Peyer's patch (tissue), 4 donors: ENCODE measurements at regions not wholly inside any gene's neighbourhood (a gene's known extent, or its start where the extent isn't known, plus 50 kb on each side); places are given as distances from the start of the nearest gene placed in this dataset.

ENCODE experiments used
- CTCF ChIP-seq, 6 experiments: fragments of 450-650 bp in 4 of 6; fragments of 200-600 bp in 2 of 6; sonication (generic) in 1 of 6; IDR thresholded peaks; one replicate each; pipeline ENCODE4 v1.5.1; 2017 to 2019; ENCODE audit warnings: antibody characterized with exemption in 6 of 6, mild to moderate bottlenecking in 3 of 6, moderate library complexity in 1 of 6
- POLR2A ChIP-seq, 2 donors: fragments of 450-650 bp; IDR thresholded peaks; one replicate each; pipeline ENCODE4 v1.5.1; 2017; ENCODE audit warnings: antibody characterized with exemption in 2 of 2, mild to moderate bottlenecking in 2 of 2, moderate library complexity in 2 of 2

- TF ChIP-seq CTCF (IDR thresholded peaks at IDR 0.05) (no peak), POLR2A (IDR thresholded peaks at IDR 0.05) (no peak)
Measured at GRCh38 chr4:54930226-54930625, 195.2 kb downstream of the KDR start.
